GM12878 (cell line): ENCODE measurements at regions not wholly inside any gene's neighbourhood (a gene's known extent, or its start where the extent isn't known, plus 50 kb on each side); places are given as distances from the start of the nearest gene placed in this dataset.

ENCODE experiments used
- ATF7 ChIP-seq: fragments of 450-650 bp; IDR thresholded peaks from 2 replicates; pipeline ENCODE4 v1.6.1; 2016; ENCODE audit warnings: low read depth, mild to moderate bottlenecking
- BCL3 ChIP-seq: IDR thresholded peaks from 2 replicates; pipeline ENCODE4 v1.6.1; 2011; ENCODE audit warnings: borderline replicate concordance, low read depth, mild to moderate bottlenecking, moderate library complexity, low read length; ENCODE audit not compliant: insufficient read depth, poor library complexity, severe bottlenecking
- CTCF ChIP-seq, 3 experiments: IDR thresholded peaks in 2 of 3; conservative IDR thresholded peaks in 1 of 3; 2 replicates each; pipeline ENCODE4 v1.5.1; 2011; ENCODE audit warnings: low read depth in 3 of 3, low read length in 3 of 3, mild to moderate bottlenecking in 3 of 3, control low read depth in 2 of 3, moderate library complexity in 2 of 3, inconsistent platforms in 1 of 3, mixed read lengths in 1 of 3; ENCODE audit not compliant: control insufficient read depth in 2 of 3, insufficient read depth in 1 of 3; ENCODE audit errors: extremely low read depth in 1 of 3
- CUX1 ChIP-seq: IDR thresholded peaks from 2 replicates; pipeline ENCODE4 v1.6.1; 2012; ENCODE audit warnings: improper control_type of control experiment, low read depth, low read length; ENCODE audit not compliant: insufficient replicate concordance
- DPF2 ChIP-seq: fragments of 450-650 bp; IDR thresholded peaks from 2 replicates; pipeline ENCODE4 v1.6.1; 2017; ENCODE audit warnings: mild to moderate bottlenecking
- KAT2A ChIP-seq: conservative IDR thresholded peaks from 2 replicates; pipeline ENCODE4 v1.6.1; 2011; ENCODE audit warnings: low read depth, low read length; ENCODE audit not compliant: control insufficient read depth
- NR2C2 ChIP-seq: IDR thresholded peaks from 2 replicates; pipeline ENCODE4 v1.6.1; 2011; ENCODE audit warnings: borderline replicate concordance, low read depth; ENCODE audit not compliant: control insufficient read depth, insufficient read length
- POLR2A ChIP-seq: IDR thresholded peaks from 2 replicates; pipeline ENCODE4 v1.6.1; 2011; ENCODE audit warnings: low read depth, mild to moderate bottlenecking, low read length
- RB1 ChIP-seq: fragments of 450-650 bp; formaldehyde crosslinking; IDR thresholded peaks from 2 replicates; pipeline ENCODE4 v1.6.1; 2017; ENCODE audit warnings: mild to moderate bottlenecking, borderline replicate concordance
- WRNIP1 ChIP-seq: IDR thresholded peaks from 2 replicates; pipeline ENCODE4 v1.6.1; 2011; ENCODE audit warnings: low read depth, low read length, improper control_type of control experiment, borderline replicate concordance
- ZZZ3 ChIP-seq: IDR thresholded peaks from 2 replicates; pipeline ENCODE4 v1.6.1; 2011; ENCODE audit warnings: low read depth; ENCODE audit not compliant: control insufficient read depth, insufficient read length

GRCh38 chr14:55957950-55958349 lies 160.3 kb upstream of the PELI2 start:
- no peak for TF ChIP-seq ZZZ3
- TF ChIP-seq ATF7, result no peak
- no peak for TF ChIP-seq DPF2
- TF ChIP-seq CUX1, result no peak
- no peak for TF ChIP-seq POLR2A
- no peak for TF ChIP-seq WRNIP1
- no peak for TF ChIP-seq BCL3
- no peak for TF ChIP-seq CTCF (IDR thresholded peaks at IDR 0.05 in 2 of 3, conservative IDR thresholded peaks at IDR 0.05 in 1 of 3; ENCODE audit: control insufficient read depth in 2 of 3, extremely low read depth in 1 of 3, insufficient read depth in 1 of 3, low read depth in 3 of 3, low read length in 3 of 3)
- no peak for TF ChIP-seq KAT2A
- TF ChIP-seq NR2C2, result no peak
- no peak for TF ChIP-seq RB1
